ENCODE measurements at regions not wholly inside any gene's neighbourhood (a gene's known extent, or its start where the extent isn't known, plus 50 kb on each side); places are given as distances from the start of the nearest gene placed in this dataset.

- POLR2A ChIA-PET (ENCODE audit: unreplicated experiment), result no interaction called here
- CTCF ChIA-PET, result no interaction called here
- no peaks in the 10 kb centered on the region for H3F3A ChIP-seq (ENCODE audit: low read length, unreplicated experiment)
- intact Hi-C loops (cut with micrococcal nuclease), result no loop called here
- TF ChIP-seq CTCF (conservative IDR thresholded peaks at IDR 0.05; ENCODE audit: low read depth, low read length) (no peak), EZH2phosphoT487 (IDR thresholded peaks at IDR 0.05; ENCODE audit: borderline replicate concordance, low read length) (no peak)
- H3K27ac ChIP-seq (ENCODE audit: low read length), result no peak overlapping the region
- no TSS peak for BruUV-seq (replicated peaks)
- no peak for DNase-seq
- peaks cover 5% of the 10 kb centered on the region; the same call in 1 of the 2 replicates for H3K4me1 ChIP-seq (ENCODE audit: insufficient read depth, low read length)
- no peaks in the 10 kb centered on the region for H3K79me2 ChIP-seq (ENCODE audit: low read length)
- H3K4me2 ChIP-seq (ENCODE audit: low read length), result no peak overlapping the region
- ATAC-seq, result no peak
- H3K9ac ChIP-seq (ENCODE audit: low read length), result no peak overlapping the region
- H3K9me3 ChIP-seq (ENCODE audit: low read length), result no peaks in the 10 kb centered on the region
- H3K9me2 ChIP-seq (replicated peaks; ENCODE audit: low read length), result no peaks in the 10 kb centered on the region
- no peaks in the 10 kb centered on the region for H3K36me3 ChIP-seq (ENCODE audit: low read depth, low read length)
- no peak overlapping the region for H3K4me3 ChIP-seq (ENCODE audit: low read length)
- no peaks in the 10 kb centered on the region for H4K20me1 ChIP-seq (ENCODE audit: low read length)
- H3K27me3 ChIP-seq (ENCODE audit: low read length), result no peaks in the 10 kb centered on the region
- no peak overlapping the region for H2AFZ ChIP-seq (ENCODE audit: low read length)
Observed at GRCh38 chr10:4120096-4120853, 335.3 kb upstream of the KLF6 start.

GRCh38 chr10:4119107-4119506 is 334.1 kb upstream of the KLF6 start:
- no peak overlapping the region for H2AFZ ChIP-seq (ENCODE audit: low read length)
- no peaks in the 10 kb centered on the region for H3F3A ChIP-seq (ENCODE audit: low read length, unreplicated experiment)
- no peaks in the 10 kb centered on the region for H3K27me3 ChIP-seq (ENCODE audit: low read length)
- no peak overlapping the region for H3K9ac ChIP-seq (ENCODE audit: low read length)
- CTCF ChIA-PET, result no interaction called here
- H3K4me1 ChIP-seq (ENCODE audit: insufficient read depth, low read length), result peaks cover 5% of the 10 kb centered on the region; the same call in 1 of the 2 replicates
- no peak overlapping the region for H3K4me3 ChIP-seq (ENCODE audit: low read length)
- H3K9me2 ChIP-seq (replicated peaks; ENCODE audit: low read length), result no peaks in the 10 kb centered on the region
- POLR2A ChIA-PET (ENCODE audit: unreplicated experiment), result no interaction called here
- no TSS peak for BruUV-seq (replicated peaks)
- H3K27ac ChIP-seq (ENCODE audit: low read length), result no peak overlapping the region
- intact Hi-C loops (cut with micrococcal nuclease), result no loop called here
- no peaks in the 10 kb centered on the region for H3K79me2 ChIP-seq (ENCODE audit: low read length)
- H3K36me3 ChIP-seq (ENCODE audit: low read depth, low read length), result no peaks in the 10 kb centered on the region
- TF ChIP-seq CTCF (conservative IDR thresholded peaks at IDR 0.05; ENCODE audit: low read depth, low read length), result no peak
- TF ChIP-seq EZH2phosphoT487 (IDR thresholded peaks at IDR 0.05; ENCODE audit: borderline replicate concordance, low read length), result no peak
- no peak for TF ChIP-seq EZH2 (IDR thresholded peaks at IDR 0.05; ENCODE audit: low read length, unreplicated experiment)
- no peak for ATAC-seq
- no peak overlapping the region for H3K4me2 ChIP-seq (ENCODE audit: low read length)
- DNase-seq, result no peak
- no peaks in the 10 kb centered on the region for H3K9me3 ChIP-seq (ENCODE audit: low read length)
- H4K20me1 ChIP-seq (ENCODE audit: low read length), result no peaks in the 10 kb centered on the region

GRCh38 chr10:4117604-4118003 is 332.6 kb upstream of the KLF6 start:
- Histone ChIP-seq H3K9me3 (ENCODE audit: low read length) (no peaks in the 10 kb centered on the region), H3K79me2 (ENCODE audit: low read length) (no peaks in the 10 kb centered on the region), H3K4me1 (ENCODE audit: insufficient read depth, low read length) (peaks cover 5% of the 10 kb centered on the region; the same call in 1 of the 2 replicates), H3K27me3 (ENCODE audit: low read length) (no peaks in the 10 kb centered on the region), H3K27ac (ENCODE audit: low read length) (no peak overlapping the region), H3K9ac (ENCODE audit: low read length) (no peak overlapping the region), H2AFZ (ENCODE audit: low read length) (no peak overlapping the region), H3K9me2 (replicated peaks; ENCODE audit: low read length) (no peaks in the 10 kb centered on the region), H4K20me1 (ENCODE audit: low read length) (no peaks in the 10 kb centered on the region), H3K4me2 (ENCODE audit: low read length) (no peak overlapping the region), H3K4me3 (ENCODE audit: low read length) (no peak overlapping the region), H3F3A (ENCODE audit: low read length, unreplicated experiment) (no peaks in the 10 kb centered on the region), H3K36me3 (ENCODE audit: low read depth, low read length) (no peaks in the 10 kb centered on the region)
- CTCF ChIA-PET, result no interaction called here
- intact Hi-C loops (cut with micrococcal nuclease), result no loop called here
- BruUV-seq (replicated peaks), result no TSS peak
- POLR2A ChIA-PET (ENCODE audit: unreplicated experiment), result no interaction called here
- DNase-seq (no peak), ATAC-seq (no peak)
- TF ChIP-seq CTCF (conservative IDR thresholded peaks at IDR 0.05; ENCODE audit: low read depth, low read length) (no peak), EZH2 (IDR thresholded peaks at IDR 0.05; ENCODE audit: low read length, unreplicated experiment) (no peak)

All from PC-3 (cell line).